ENCODE measurements at regions not wholly inside any gene's neighbourhood (a gene's known extent, or its start where the extent isn't known, plus 50 kb on each side); places are given as distances from the start of the nearest gene placed in this dataset.

DNA sequence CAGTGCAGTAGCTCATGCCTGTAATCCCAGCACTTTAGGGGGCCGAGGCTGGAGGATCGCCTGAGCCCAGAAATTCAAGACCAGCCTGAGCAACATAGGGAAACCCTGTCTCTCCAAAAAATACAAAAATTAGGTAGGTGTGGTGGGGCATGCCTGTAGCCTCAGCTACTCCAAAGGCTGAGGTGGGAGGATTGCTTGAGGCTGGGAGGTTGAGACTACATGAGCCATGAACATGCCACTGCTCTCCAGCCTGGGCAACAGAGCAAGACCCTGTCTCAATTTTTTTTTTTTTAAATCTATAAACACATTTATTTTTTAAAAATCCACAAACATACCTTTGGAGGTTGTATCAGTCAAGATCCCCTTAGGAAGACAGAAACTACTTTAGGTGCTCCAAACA, 326.3 kb downstream of the EPHA4 start:
- FAIRE-seq (no peak), DNase-seq (ENCODE audit: extremely low read depth in 1 of 4, low spot score in 3 of 4) (no peak), ATAC-seq (no peak)
- Histone ChIP-seq H3K36me3 (ENCODE audit: control insufficient read depth, insufficient read depth, low read length) (no peaks in the 10 kb centered on the region), H3K9me3 (replicated peaks; ENCODE audit: control insufficient read depth, insufficient read depth, low read depth, low read length) (no peaks in the 10 kb centered on the region), H2AFZ (ENCODE audit: low read depth, low read length) (no peak overlapping the region), H3K4me3 (no peak overlapping the region), H3K27ac (ENCODE audit: extremely low read depth, low read depth, low read length) (no peak overlapping the region), H3K9ac (ENCODE audit: insufficient read depth in 1 of 2, low read depth in 2 of 2, low read length in 2 of 2) (no peak overlapping the region), H3K4me2 (ENCODE audit: insufficient read depth, low read length) (no peak overlapping the region), H4K20me1 (replicated peaks; ENCODE audit: control insufficient read depth, insufficient read depth, low read length) (no peaks in the 10 kb centered on the region), H3K27me3 (ENCODE audit: control insufficient read depth in 2 of 2, insufficient read depth in 2 of 2, low read length in 2 of 2) (no peaks in the 10 kb centered on the region), H3K79me2 (ENCODE audit: control insufficient read depth, insufficient read depth, low read length) (no peaks in the 10 kb centered on the region), H3K4me1 (replicated peaks in 1 of 2; ENCODE audit: control insufficient read depth in 2 of 2, insufficient read depth in 2 of 2, low read length in 2 of 2) (no peaks in the 10 kb centered on the region), H3K9me1 (ENCODE audit: control insufficient read depth, insufficient read depth, low read length) (no peaks in the 10 kb centered on the region)
- intact Hi-C loops (cut with micrococcal nuclease): no loop called here
- TF ChIP-seq ILK (tag; IDR thresholded peaks at IDR 0.05; ENCODE audit: borderline replicate concordance, low read depth) (no peak), CEBPG (CRISPR knock-in tag; IDR thresholded peaks at IDR 0.05) (no peak), CEBPG (tag; conservative IDR thresholded peaks at IDR 0.05 in 1 of 2, IDR thresholded peaks at IDR 0.05 in 1 of 2) (no peak), GTF2B (IDR thresholded peaks at IDR 0.05; ENCODE audit: extremely low read depth, insufficient read length) (no peak), CBX5 (IDR thresholded peaks at IDR 0.05; ENCODE audit: borderline replicate concordance, low read depth) (no peak), HDAC3 (IDR thresholded peaks at IDR 0.05; ENCODE audit: borderline replicate concordance, partially characterized antibody) (no peak), SREBF2 (CRISPR knock-in tag; IDR thresholded peaks at IDR 0.05) (no peak), DEAF1 (CRISPR knock-in tag; IDR thresholded peaks at IDR 0.05) (no peak), NUFIP1 (IDR thresholded peaks at IDR 0.05; ENCODE audit: partially characterized antibody) (no peak), TAF15 (IDR thresholded peaks at IDR 0.05; ENCODE audit: low read depth, low read length) (no peak), CEBPB (tag; IDR thresholded peaks at IDR 0.05) (no peak)
- TF ChIP-seq, protein P1, sequence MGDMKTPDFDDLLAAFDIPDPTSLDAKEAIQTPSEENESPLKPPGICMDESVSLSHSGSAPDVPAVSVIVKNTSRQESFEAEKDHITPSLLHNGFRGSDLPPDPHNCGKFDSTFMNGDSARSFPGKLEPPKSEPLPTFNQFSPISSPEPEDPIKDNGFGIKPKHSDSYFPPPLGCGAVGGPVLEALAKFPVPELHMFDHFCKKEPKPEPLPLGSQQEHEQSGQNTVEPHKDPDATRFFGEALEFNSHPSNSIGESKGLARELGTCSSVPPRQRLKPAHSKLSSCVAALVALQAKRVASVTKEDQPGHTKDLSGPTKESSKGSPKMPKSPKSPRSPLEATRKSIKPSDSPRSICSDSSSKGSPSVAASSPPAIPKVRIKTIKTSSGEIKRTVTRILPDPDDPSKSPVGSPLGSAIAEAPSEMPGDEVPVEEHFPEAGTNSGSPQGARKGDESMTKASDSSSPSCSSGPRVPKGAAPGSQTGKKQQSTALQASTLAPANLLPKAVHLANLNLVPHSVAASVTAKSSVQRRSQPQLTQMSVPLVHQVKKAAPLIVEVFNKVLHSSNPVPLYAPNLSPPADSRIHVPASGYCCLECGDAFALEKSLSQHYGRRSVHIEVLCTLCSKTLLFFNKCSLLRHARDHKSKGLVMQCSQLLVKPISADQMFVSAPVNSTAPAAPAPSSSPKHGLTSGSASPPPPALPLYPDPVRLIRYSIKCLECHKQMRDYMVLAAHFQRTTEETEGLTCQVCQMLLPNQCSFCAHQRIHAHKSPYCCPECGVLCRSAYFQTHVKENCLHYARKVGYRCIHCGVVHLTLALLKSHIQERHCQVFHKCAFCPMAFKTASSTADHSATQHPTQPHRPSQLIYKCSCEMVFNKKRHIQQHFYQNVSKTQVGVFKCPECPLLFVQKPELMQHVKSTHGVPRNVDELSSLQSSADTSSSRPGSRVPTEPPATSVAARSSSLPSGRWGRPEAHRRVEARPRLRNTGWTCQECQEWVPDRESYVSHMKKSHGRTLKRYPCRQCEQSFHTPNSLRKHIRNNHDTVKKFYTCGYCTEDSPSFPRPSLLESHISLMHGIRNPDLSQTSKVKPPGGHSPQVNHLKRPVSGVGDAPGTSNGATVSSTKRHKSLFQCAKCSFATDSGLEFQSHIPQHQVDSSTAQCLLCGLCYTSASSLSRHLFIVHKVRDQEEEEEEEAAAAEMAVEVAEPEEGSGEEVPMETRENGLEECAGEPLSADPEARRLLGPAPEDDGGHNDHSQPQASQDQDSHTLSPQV (IDR thresholded peaks at IDR 0.05): no peak
- ChIA-PET POLR2A (interaction anchor here (0.7 kb wide), 1 partner anchor 162 kb away, joined by 4 read pairs; no protein-coding TSS in a partner anchor), CTCF (ENCODE audit: low intra/inter-chr PET ratio) (no interaction called here)
- WGBS (ENCODE audit: insufficient coverage, low coverage, missing lambda C conversion rate): 0% methylated on average over 2 of the region's 2 CpGs
- in situ Hi-C loops (cut with MboI): no loop called here
- no TSS peak for BruUV-seq (replicated peaks)

Measured in K562 (cell line).